Tibial nerve (tissue), 4 donors: ENCODE measurements at regions not wholly inside any gene's neighbourhood (a gene's known extent, or its start where the extent isn't known, plus 50 kb on each side); places are given as distances from the start of the nearest gene placed in this dataset.

ENCODE experiments used
- EP300 ChIP-seq, 2 donors: sonication (generic); formaldehyde crosslinking; IDR thresholded peaks; one replicate each; pipeline ENCODE4 v1.6.1; 2017; ENCODE audit warnings: antibody characterized with exemption in 2 of 2, mild to moderate bottlenecking in 1 of 2
- POLR2A ChIP-seq, 2 donors: fragments of 450-650 bp; IDR thresholded peaks; one replicate each; pipeline ENCODE4 v1.6.1; 2017; ENCODE audit warnings: antibody characterized with exemption in 2 of 2, mild to moderate bottlenecking in 2 of 2, moderate library complexity in 2 of 2
- TF ChIP-seq, protein P1 (sequence below), 5 experiments: fragments of 200-600 bp in 3 of 5; fragments of 450-650 bp in 2 of 5; sonication (generic) in 3 of 5; IDR thresholded peaks; one replicate each; pipeline ENCODE4 v1.5.1; 2016 to 2019; ENCODE audit warnings: antibody characterized with exemption in 5 of 5, mild to moderate bottlenecking in 3 of 5, moderate library complexity in 2 of 5

DNA sequence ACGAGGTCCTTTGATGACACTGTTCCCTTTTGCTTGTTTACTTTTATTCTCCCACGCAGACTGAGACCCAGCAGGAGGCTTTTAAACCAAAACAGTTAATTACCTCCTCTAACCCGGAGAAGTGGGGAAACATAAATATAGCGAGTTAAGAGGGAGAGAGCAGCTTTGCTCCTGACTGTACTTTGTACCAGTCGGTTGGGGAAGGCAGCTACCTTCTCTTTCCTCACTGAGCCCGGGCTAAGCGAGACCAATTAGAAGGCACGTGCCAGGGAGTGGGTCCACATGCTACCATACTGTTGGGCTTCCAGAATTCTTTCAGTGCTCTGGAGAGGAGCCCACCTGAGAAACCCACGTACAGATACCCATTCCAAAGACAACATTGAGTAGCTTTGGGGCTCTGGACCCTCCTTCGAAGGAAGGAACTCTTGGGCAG lies 124.2 kb downstream of the ZIC5 start:
- TF ChIP-seq, protein P1, sequence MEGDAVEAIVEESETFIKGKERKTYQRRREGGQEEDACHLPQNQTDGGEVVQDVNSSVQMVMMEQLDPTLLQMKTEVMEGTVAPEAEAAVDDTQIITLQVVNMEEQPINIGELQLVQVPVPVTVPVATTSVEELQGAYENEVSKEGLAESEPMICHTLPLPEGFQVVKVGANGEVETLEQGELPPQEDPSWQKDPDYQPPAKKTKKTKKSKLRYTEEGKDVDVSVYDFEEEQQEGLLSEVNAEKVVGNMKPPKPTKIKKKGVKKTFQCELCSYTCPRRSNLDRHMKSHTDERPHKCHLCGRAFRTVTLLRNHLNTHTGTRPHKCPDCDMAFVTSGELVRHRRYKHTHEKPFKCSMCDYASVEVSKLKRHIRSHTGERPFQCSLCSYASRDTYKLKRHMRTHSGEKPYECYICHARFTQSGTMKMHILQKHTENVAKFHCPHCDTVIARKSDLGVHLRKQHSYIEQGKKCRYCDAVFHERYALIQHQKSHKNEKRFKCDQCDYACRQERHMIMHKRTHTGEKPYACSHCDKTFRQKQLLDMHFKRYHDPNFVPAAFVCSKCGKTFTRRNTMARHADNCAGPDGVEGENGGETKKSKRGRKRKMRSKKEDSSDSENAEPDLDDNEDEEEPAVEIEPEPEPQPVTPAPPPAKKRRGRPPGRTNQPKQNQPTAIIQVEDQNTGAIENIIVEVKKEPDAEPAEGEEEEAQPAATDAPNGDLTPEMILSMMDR (IDR thresholded peaks at IDR 0.05): no peak
- no peak for TF ChIP-seq POLR2A (IDR thresholded peaks at IDR 0.05)
- TF ChIP-seq EP300 (IDR thresholded peaks at IDR 0.05): no peak
